Mesenchymal stem cell (in vitro differentiated cells and primary cell): ENCODE measurements at regions not wholly inside any gene's neighbourhood (a gene's known extent, or its start where the extent isn't known, plus 50 kb on each side); places are given as distances from the start of the nearest gene placed in this dataset.

ENCODE experiments used
- DNase-seq: peaks from one replicate; pipeline ENCODE4 v3.0.0-alpha.2; 2013
- H2AFZ ChIP-seq: one replicate; pipeline ENCODE4 v1.6.1; 2013; ENCODE audit warnings: low read depth, mild to moderate bottlenecking, control low read depth, inconsistent platforms, low read length, moderate library complexity
- H2AK5ac ChIP-seq: 2 replicates; pipeline ENCODE4 v1.6.1; 2013; ENCODE audit warnings: low read length, moderate library complexity, mild to moderate bottlenecking, inconsistent platforms; ENCODE audit not compliant: severe bottlenecking
- H2BK120ac ChIP-seq: one replicate; pipeline ENCODE4 v1.6.1; 2013; ENCODE audit warnings: low read depth, mild to moderate bottlenecking, inconsistent platforms, low read length, moderate library complexity
- H2BK12ac ChIP-seq, 2 experiments: one replicate each; pipeline ENCODE4 v1.6.1; 2013; ENCODE audit warnings: inconsistent platforms in 2 of 2, low read length in 2 of 2, mild to moderate bottlenecking in 2 of 2, moderate library complexity in 2 of 2, control low read depth in 1 of 2
- H2BK15ac ChIP-seq: one replicate; pipeline ENCODE4 v1.6.1; 2013; ENCODE audit warnings: mild to moderate bottlenecking, low read depth, inconsistent platforms; ENCODE audit not compliant: poor library complexity, severe bottlenecking
- H2BK5ac ChIP-seq: 2 replicates; pipeline ENCODE4 v1.6.1; 2013; ENCODE audit warnings: low read depth, mild to moderate bottlenecking, low read length, control low read depth, inconsistent platforms; ENCODE audit not compliant: poor library complexity, severe bottlenecking
- H3K14ac ChIP-seq, 2 experiments: one replicate each; pipeline ENCODE4 v1.6.1; 2013; ENCODE audit warnings: inconsistent platforms in 2 of 2, low read length in 2 of 2, control low read depth in 1 of 2, mild to moderate bottlenecking in 1 of 2, moderate library complexity in 1 of 2
- H3K18ac ChIP-seq, 2 experiments: one replicate each; pipeline ENCODE4 v1.6.1; 2013; ENCODE audit warnings: inconsistent platforms in 2 of 2, low read length in 2 of 2, control low read depth in 1 of 2, low read depth in 1 of 2, mild to moderate bottlenecking in 1 of 2
- H3K23ac ChIP-seq, 2 experiments: one replicate each; pipeline ENCODE4 v1.6.1; 2013; ENCODE audit warnings: inconsistent platforms in 2 of 2, low read length in 2 of 2, mild to moderate bottlenecking in 2 of 2, moderate library complexity in 2 of 2, control low read depth in 1 of 2
- H3K27ac ChIP-seq: 2 replicates; pipeline ENCODE4 v1.5.1; 2013; ENCODE audit warnings: mild to moderate bottlenecking, moderate library complexity, low read length, control low read depth, inconsistent platforms; ENCODE audit not compliant: poor library complexity, severe bottlenecking
- H3K27me3 ChIP-seq, 2 experiments: 2 replicates each; pipeline versions ENCODE4 v1.6.1 to v1.7.0; 2013; ENCODE audit warnings: low read length in 2 of 2, mild to moderate bottlenecking in 2 of 2, moderate library complexity in 2 of 2, control low read depth in 1 of 2, inconsistent platforms in 1 of 2; ENCODE audit not compliant: control insufficient read depth in 1 of 2, insufficient read depth in 1 of 2
- H3K36me3 ChIP-seq, 2 experiments: 2 replicates each; pipeline versions ENCODE4 v1.6.1 to v1.7.0; 2013; ENCODE audit warnings: low read length in 2 of 2, control low read depth in 1 of 2, inconsistent platforms in 1 of 2, low read depth in 1 of 2, mild to moderate bottlenecking in 1 of 2; ENCODE audit not compliant: insufficient read depth in 2 of 2, control insufficient read depth in 1 of 2
- H3K4ac ChIP-seq, 2 experiments: one replicate each; pipeline ENCODE4 v1.6.1; 2013; ENCODE audit warnings: inconsistent platforms in 2 of 2, low read length in 2 of 2, mild to moderate bottlenecking in 2 of 2, moderate library complexity in 2 of 2, control low read depth in 1 of 2, low read depth in 1 of 2
- H3K4me1 ChIP-seq: 2 replicates; pipeline ENCODE4 v1.6.1; 2013; ENCODE audit warnings: low read depth, low read length, control low read depth; ENCODE audit not compliant: control insufficient read depth, insufficient read depth
- H3K4me2 ChIP-seq: 2 replicates; pipeline ENCODE4 v1.6.1; 2013; ENCODE audit warnings: low read length, mild to moderate bottlenecking, inconsistent platforms; ENCODE audit not compliant: poor library complexity, severe bottlenecking
- H3K4me3 ChIP-seq, 2 experiments: 2 replicates each; pipeline versions ENCODE4 v1.5.1 to v1.7.0; 2013; ENCODE audit warnings: low read length in 2 of 2, mild to moderate bottlenecking in 2 of 2, control low read depth in 1 of 2, low read depth in 1 of 2; ENCODE audit not compliant: insufficient read depth in 1 of 2
- H3K79me1 ChIP-seq: replicated peaks from 2 replicates; pipeline ENCODE4 v1.6.1; 2013; ENCODE audit warnings: mild to moderate bottlenecking, control low read depth, low read length, inconsistent platforms; ENCODE audit not compliant: poor library complexity, severe bottlenecking
- H3K9ac ChIP-seq: 2 replicates; pipeline ENCODE4 v1.7.0; 2013; ENCODE audit warnings: mild to moderate bottlenecking, low read length, moderate library complexity
- H3K9me3 ChIP-seq: 2 replicates; pipeline ENCODE4 v1.7.0; 2013; ENCODE audit warnings: mild to moderate bottlenecking, low read length; ENCODE audit not compliant: control insufficient read depth
- H4K8ac ChIP-seq: one replicate; pipeline ENCODE4 v1.6.1; 2013; ENCODE audit warnings: inconsistent platforms, mild to moderate bottlenecking, low read length, moderate library complexity
- H4K91ac ChIP-seq: one replicate; pipeline ENCODE4 v1.6.1; 2013; ENCODE audit warnings: mild to moderate bottlenecking, low read length, inconsistent platforms
- WGBS: methylation state at CpG from one replicate; pipeline ENCODE4 v1.1.7; 2013; ENCODE audit warnings: mixed read lengths; 5-methylcytosine and 5-hydroxymethylcytosine counted together

DNA sequence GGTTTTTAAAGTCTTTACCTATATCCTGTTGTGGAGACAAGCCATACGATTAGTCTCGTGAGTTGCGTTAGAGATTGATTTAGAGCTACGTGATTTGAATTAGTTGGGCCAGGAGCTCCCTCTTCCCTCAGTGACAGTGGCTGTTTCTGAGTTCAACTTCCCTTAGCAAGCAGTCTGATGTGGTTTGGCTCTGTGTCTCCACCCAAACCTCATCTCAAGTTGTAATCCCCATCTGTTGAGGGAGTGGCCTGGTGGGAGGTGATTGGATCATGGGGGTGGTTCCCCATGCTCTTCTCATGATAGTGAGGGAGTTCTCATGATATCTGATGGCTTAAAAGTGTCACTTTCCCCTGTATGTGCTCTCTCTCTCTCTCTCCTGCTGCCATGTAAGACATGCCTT, 192.9 kb upstream of the PTGFR start:
- no peak overlapping the region for H2AFZ ChIP-seq
- no peak overlapping the region for H3K18ac ChIP-seq
- H3K27ac ChIP-seq, result no peak overlapping the region
- H3K4ac ChIP-seq, result no peak overlapping the region
- H3K14ac ChIP-seq, result no peak overlapping the region
- H4K8ac ChIP-seq, result no peak overlapping the region
- 94% methylated on average over 4 of the region's 4 CpGs for whole genome bisulfite sequencing
- no peak overlapping the region for H4K91ac ChIP-seq
- no peak overlapping the region for H3K9ac ChIP-seq
- no peak overlapping the region for H2BK12ac ChIP-seq
- no peaks in the 10 kb centered on the region for H3K4me1 ChIP-seq
- no peak overlapping the region for H3K23ac ChIP-seq
- no peaks in the 10 kb centered on the region for H3K9me3 ChIP-seq
- H2BK5ac ChIP-seq, result no peak overlapping the region
- no peak for DNase-seq
- no peaks in the 10 kb centered on the region for H3K27me3 ChIP-seq
- H2AK5ac ChIP-seq, result no peak overlapping the region
- H2BK15ac ChIP-seq, result no peak overlapping the region
- no peaks in the 10 kb centered on the region for H3K79me1 ChIP-seq
- H3K4me2 ChIP-seq, result no peak overlapping the region
- no peaks in the 10 kb centered on the region for H3K36me3 ChIP-seq
- no peak overlapping the region for H3K4me3 ChIP-seq
- H2BK120ac ChIP-seq, result no peak overlapping the region

DNA sequence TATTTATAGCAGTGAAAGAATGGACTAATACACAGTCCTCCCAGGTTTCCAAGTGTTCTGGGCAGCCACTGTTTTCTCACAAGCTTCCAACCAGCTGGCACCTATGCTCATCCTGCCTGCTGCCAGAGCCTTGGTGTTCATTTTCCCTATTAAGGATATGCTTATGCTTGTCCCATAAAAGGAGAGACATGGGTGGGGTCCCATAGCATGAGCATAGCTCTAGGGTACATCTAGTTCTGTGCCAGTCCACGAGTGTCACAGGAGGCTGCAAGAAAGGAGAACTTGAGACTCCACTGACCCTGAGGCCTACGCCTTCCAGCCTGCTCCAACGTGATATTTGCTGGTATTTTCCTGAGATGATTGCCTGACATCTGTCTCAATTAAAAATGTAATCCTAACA, 192.4 kb upstream of the PTGFR start:
- DNase-seq, result no peak
- no peak overlapping the region for H2AK5ac ChIP-seq
- H4K8ac ChIP-seq, result no peak overlapping the region
- no peak overlapping the region for H2AFZ ChIP-seq
- no peak overlapping the region for H3K23ac ChIP-seq
- H3K9ac ChIP-seq, result no peak overlapping the region
- no peak overlapping the region for H2BK120ac ChIP-seq
- H2BK5ac ChIP-seq, result no peak overlapping the region
- H3K9me3 ChIP-seq, result no peaks in the 10 kb centered on the region
- H2BK12ac ChIP-seq, result no peak overlapping the region
- no peak overlapping the region for H3K4ac ChIP-seq
- H3K14ac ChIP-seq, result no peak overlapping the region
- 84% methylated on average over 2 of the region's 3 CpGs for WGBS
- no peak overlapping the region for H3K4me2 ChIP-seq
- H3K18ac ChIP-seq, result no peak overlapping the region
- no peaks in the 10 kb centered on the region for H3K79me1 ChIP-seq
- no peaks in the 10 kb centered on the region for H3K4me1 ChIP-seq
- H2BK15ac ChIP-seq, result no peak overlapping the region
- H4K91ac ChIP-seq, result no peak overlapping the region
- H3K27ac ChIP-seq, result no peak overlapping the region
- H3K4me3 ChIP-seq, result no peak overlapping the region
- H3K36me3 ChIP-seq, result no peaks in the 10 kb centered on the region
- H3K27me3 ChIP-seq, result no peaks in the 10 kb centered on the region

DNA sequence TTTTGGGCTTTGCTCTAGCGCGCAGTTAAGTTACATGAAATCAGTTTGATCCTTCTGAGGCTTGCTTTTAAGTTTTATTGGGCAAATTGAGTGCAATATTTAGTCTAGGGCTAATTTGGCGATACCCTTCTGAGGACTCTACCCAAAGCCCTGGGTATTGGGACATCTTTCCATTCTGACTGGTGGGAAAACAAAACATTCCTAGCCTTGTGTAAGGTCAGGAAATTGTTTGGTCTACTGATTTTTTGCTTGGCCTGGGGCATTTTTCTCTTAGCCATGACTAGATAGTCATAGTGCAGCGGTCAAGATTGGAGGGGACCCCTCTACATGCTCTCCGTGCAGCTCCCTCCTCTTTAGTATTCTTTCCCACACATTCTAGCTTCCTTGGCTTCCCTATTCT, 189.6 kb upstream of the PTGFR start:
- Histone ChIP-seq H3K27ac (no peak overlapping the region), H3K23ac (no peak overlapping the region), H3K4me1 (no peaks in the 10 kb centered on the region), H3K4me2 (no peak overlapping the region), H2AFZ (no peak overlapping the region), H2BK12ac (no peak overlapping the region), H2BK5ac (no peak overlapping the region), H3K79me1 (no peaks in the 10 kb centered on the region), H2AK5ac (no peak overlapping the region), H3K18ac (no peak overlapping the region), H3K4ac (no peak overlapping the region), H2BK15ac (no peak overlapping the region), H4K8ac (no peak overlapping the region), H2BK120ac (no peak overlapping the region), H3K14ac (no peak overlapping the region), H3K9me3 (no peaks in the 10 kb centered on the region), H3K9ac (no peak overlapping the region), H3K36me3 (no peaks in the 10 kb centered on the region), H3K27me3 (no peaks in the 10 kb centered on the region), H4K91ac (no peak overlapping the region), H3K4me3 (no peak overlapping the region)
- DNase-seq, result no peak
- 91% methylated on average over 5 of the region's 5 CpGs for WGBS

DNA sequence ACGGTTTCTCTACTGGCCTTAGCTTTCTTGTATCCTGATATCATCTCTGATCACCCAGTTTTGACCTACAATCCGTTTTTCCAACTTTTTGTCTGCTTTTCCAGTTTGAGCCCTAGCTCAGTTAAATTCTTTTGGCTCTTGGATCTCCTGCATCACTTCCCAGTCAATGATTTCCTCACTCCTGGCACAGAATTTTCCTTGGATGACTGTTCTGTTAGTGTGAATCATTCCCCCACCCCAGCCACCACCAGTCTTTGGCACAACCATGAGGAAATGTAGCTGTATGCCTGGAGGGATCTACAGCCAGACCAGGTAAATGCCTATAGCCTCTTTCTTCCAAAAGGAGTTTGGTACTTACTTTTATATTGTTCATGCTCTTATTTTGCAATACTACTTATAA, 187.2 kb upstream of the PTGFR start:
- Histone ChIP-seq H3K14ac (no peak overlapping the region), H3K36me3 (no peaks in the 10 kb centered on the region), H3K27ac (no peak overlapping the region), H2BK120ac (no peak overlapping the region), H3K18ac (no peak overlapping the region), H3K4me1 (no peaks in the 10 kb centered on the region), H2AFZ (no peak overlapping the region), H4K8ac (no peak overlapping the region), H2BK15ac (no peak overlapping the region), H3K79me1 (no peaks in the 10 kb centered on the region), H3K4ac (no peak overlapping the region), H3K23ac (no peak overlapping the region), H3K27me3 (no peaks in the 10 kb centered on the region), H4K91ac (no peak overlapping the region), H3K4me2 (no peak overlapping the region), H2AK5ac (no peak overlapping the region), H3K9me3 (no peaks in the 10 kb centered on the region), H2BK5ac (no peak overlapping the region), H3K9ac (peak overlapping the region; percentile 66), H2BK12ac (no peak overlapping the region), H3K4me3 (peak overlapping the region in 1 of 2 experiments; percentile 29)
- peak; percentile 66 for DNase-seq
- 34% methylated on average over 2 of the region's 2 CpGs for WGBS
